Posterior vena cava (tissue), 2 donors: ENCODE measurements at regions not wholly inside any gene's neighbourhood (a gene's known extent, or its start where the extent isn't known, plus 50 kb on each side); places are given as distances from the start of the nearest gene placed in this dataset.
"Not testable (repeated sequence)": the region's sequence is repeated elsewhere in the genome, so short reads cannot be mapped to it uniquely, and the experiment has no call there.

Experiments used
- DNase-seq: peaks from one replicate; pipeline ENCODE4 v3.0.0-alpha.2; 2020; ENCODE audit warnings: low spot score
- intact Hi-C, 2 donors: fragments of 100-400 bp; cut with DNase I; formaldehyde crosslinking; loops; one replicate each; pipeline versions ENCODE4 v1.14.1 to v1.14.2; 2022 to 2023
- donor health status: DM: yes; HTN: yes; CAD: no.
- donor health status: DM: yes; HTN: yes; CAD: no.

- intact Hi-C loops = no loop called here
- no peak for DNase-seq
These were observed 567.1 kb downstream of the EDEM1 start for GRCh38 chr3:5754602-5755001.

GRCh38 chr3:5756443-5756842 lies 568.9 kb downstream of the EDEM1 start:
- intact Hi-C loops = no loop called here
- DNase-seq = no peak

GRCh38 chr3:5757213-5757804 lies 569.8 kb downstream of the EDEM1 start:
- intact Hi-C loops = no loop called here

GRCh38 chr3:5758699-5759098 lies 571.2 kb downstream of the EDEM1 start:
- intact Hi-C loops = no loop called here
- DNase-seq = no peak

More at GRCh38 chr3:5757213-5757804, 569.8 kb downstream of the EDEM1 start:
- no peak for DNase-seq

- intact Hi-C loops = no loop called here
- DNase-seq = no peak
These were observed 575.0 kb downstream of the EDEM1 start for GRCh38 chr3:5762506-5762905.

GRCh38 chr3:5766848-5767247 lies 579.3 kb downstream of the EDEM1 start:
- intact Hi-C loops = loop anchor here in 1 of 2 donors (5.0 kb wide), 1 partner anchor 1935 kb away; no protein-coding TSS in a partner anchor
- DNase-seq = no peak

- intact Hi-C loops = loop anchor here in 1 of 2 donors (5.0 kb wide), 1 partner anchor 1935 kb away; no protein-coding TSS in a partner anchor
These were observed 579.8 kb downstream of the EDEM1 start for GRCh38 chr3:5767304-5767703.

GRCh38 chr3:5768281-5768945 lies 580.9 kb downstream of the EDEM1 start:
- intact Hi-C loops = loop anchor here in 1 of 2 donors (5.0 kb wide), 1 partner anchor 1936 kb away; no protein-coding TSS in a partner anchor

More at GRCh38 chr3:5767304-5767703, 579.8 kb downstream of the EDEM1 start:
- DNase-seq = no peak

GRCh38 chr3:5769825-5770224 lies 582.3 kb downstream of the EDEM1 start:
- DNase-seq = no peak
- intact Hi-C loops = loop anchor here in 1 of 2 donors (5.0 kb wide), 1 partner anchor 1938 kb away; no protein-coding TSS in a partner anchor

More at GRCh38 chr3:5768281-5768945, 580.9 kb downstream of the EDEM1 start:
- no peak for DNase-seq

GRCh38 chr3:5774337-5774736 lies 586.8 kb downstream of the EDEM1 start:
- no peak for DNase-seq
- intact Hi-C loops = no loop called here

GRCh38 chr3:5775100-5775499 lies 587.6 kb downstream of the EDEM1 start:
- DNase-seq, intact Hi-C loops: not testable (repeated sequence)

GRCh38 chr3:5784690-5785089 lies 597.2 kb downstream of the EDEM1 start:
- intact Hi-C loops = no loop called here
- no peak for DNase-seq

- no peak for DNase-seq
- intact Hi-C loops = no loop called here
These were observed 600.5 kb downstream of the EDEM1 start for GRCh38 chr3:5787861-5788488.

GRCh38 chr3:5788496-5788895 lies 601.0 kb downstream of the EDEM1 start:
- intact Hi-C loops = no loop called here
- no peak for DNase-seq

GRCh38 chr3:5791558-5791957 lies 604.1 kb downstream of the EDEM1 start:
- no peak for DNase-seq
- intact Hi-C loops = no loop called here

- intact Hi-C loops = no loop called here
- DNase-seq = no peak
These were observed 609.0 kb downstream of the EDEM1 start for GRCh38 chr3:5796541-5796940.

GRCh38 chr3:5798809-5799208 lies 611.3 kb downstream of the EDEM1 start:
- intact Hi-C loops = no loop called here
- no peak for DNase-seq

- intact Hi-C loops = no loop called here
- no peak for DNase-seq
These were observed 611.9 kb downstream of the EDEM1 start for GRCh38 chr3:5799398-5799797.

- intact Hi-C loops = no loop called here
- DNase-seq = no peak
These were observed 613.5 kb downstream of the EDEM1 start for GRCh38 chr3:5800965-5801364.

- intact Hi-C loops = no loop called here
These were observed 618.7 kb downstream of the EDEM1 start for GRCh38 chr3:5806192-5806591.

More at GRCh38 chr3:5806192-5806591, 618.7 kb downstream of the EDEM1 start:
- no peak for DNase-seq
